ENCODE measurements at regions not wholly inside any gene's neighbourhood (a gene's known extent, or its start where the extent isn't known, plus 50 kb on each side); places are given as distances from the start of the nearest gene placed in this dataset.

- Histone ChIP-seq H3K9me3 (ENCODE audit: control insufficient read depth in 2 of 2, insufficient read depth in 1 of 2, low read depth in 1 of 2, low read length in 1 of 2) (peaks cover 0 to 12% of the 10 kb centered on the region in 2 donors), H3K36me3 (ENCODE audit: control insufficient read depth in 3 of 3, insufficient read depth in 2 of 3, low read depth in 1 of 3, low read length in 3 of 3) (peaks cover 0 to 11% (median 0%) of the 10 kb centered on the region in 3 donors), H3K27me3 (ENCODE audit: control insufficient read depth in 3 of 3, insufficient read depth in 3 of 3, low read length in 3 of 3) (no peaks in the 10 kb centered on the region), H3K4me1 (ENCODE audit: control insufficient read depth in 3 of 3, insufficient read depth in 2 of 3, low read depth in 1 of 3, low read length in 2 of 3) (peaks cover 0 to 27% (median 0%) of the 10 kb centered on the region in 3 donors), H3K27ac (ENCODE audit: low read depth in 1 of 3, low read length in 2 of 3) (no peak overlapping the region), H3K4me3 (ENCODE audit: low read depth in 1 of 3, low read length in 3 of 3) (no peak overlapping the region)
- no peak for DNase-seq
- WGBS, 3 donors, result 81 to 91% (median 87%) methylated on average over 10 of the region's 10 CpGs
- no peak for FAIRE-seq
Observed at GRCh38 chr22:27660306-27660705, 141.2 kb downstream of the MN1 start.

- peak overlapping the region in 1 of 3 donors; percentile 71 for H3K27ac ChIP-seq (ENCODE audit: low read depth in 1 of 3, low read length in 2 of 3)
- no peak for FAIRE-seq
- peaks cover 0 to 11% (median 0%) of the 10 kb centered on the region in 3 donors for H3K36me3 ChIP-seq (ENCODE audit: control insufficient read depth in 3 of 3, insufficient read depth in 2 of 3, low read depth in 1 of 3, low read length in 3 of 3)
- peaks cover 0 to 5% of the 10 kb centered on the region in 2 donors for H3K9me3 ChIP-seq (ENCODE audit: control insufficient read depth in 2 of 2, insufficient read depth in 1 of 2, low read depth in 1 of 2, low read length in 1 of 2)
- WGBS, 3 donors, result 26 to 49% (median 34%) methylated on average over 12 to 13 of the region's 13 CpGs
- H3K4me1 ChIP-seq (ENCODE audit: control insufficient read depth in 3 of 3, insufficient read depth in 2 of 3, low read depth in 1 of 3, low read length in 2 of 3), result peaks cover 0 to 23% (median 0%) of the 10 kb centered on the region in 3 donors
- DNase-seq, result peak; percentile 21 to 48
- H3K4me3 ChIP-seq (ENCODE audit: low read depth in 1 of 3, low read length in 3 of 3), result no peak overlapping the region
- H3K27me3 ChIP-seq (ENCODE audit: control insufficient read depth in 3 of 3, insufficient read depth in 3 of 3, low read length in 3 of 3), result no peaks in the 10 kb centered on the region
Observed at GRCh38 chr22:27662359-27663301, 138.9 kb downstream of the MN1 start.

GRCh38 chr22:27663812-27664211 lies 137.7 kb downstream of the MN1 start:
- Histone ChIP-seq H3K36me3 (ENCODE audit: control insufficient read depth in 3 of 3, insufficient read depth in 2 of 3, low read depth in 1 of 3, low read length in 3 of 3) (peaks cover 0 to 11% (median 0%) of the 10 kb centered on the region in 3 donors), H3K27ac (ENCODE audit: low read depth in 1 of 3, low read length in 2 of 3) (no peak overlapping the region)
- no peak for FAIRE-seq

GRCh38 chr22:27666272-27666997 lies 135.1 kb downstream of the MN1 start:
- Histone ChIP-seq H3K27ac (ENCODE audit: low read depth in 1 of 3, low read length in 2 of 3) (no peak overlapping the region), H3K4me3 (ENCODE audit: low read depth in 1 of 3, low read length in 3 of 3) (no peak overlapping the region), H3K4me1 (ENCODE audit: control insufficient read depth in 3 of 3, insufficient read depth in 2 of 3, low read depth in 1 of 3, low read length in 2 of 3) (peaks cover 0 to 53% (median 0%) of the 10 kb centered on the region in 3 donors), H3K9me3 (ENCODE audit: control insufficient read depth in 2 of 2, insufficient read depth in 1 of 2, low read depth in 1 of 2, low read length in 1 of 2) (peaks cover 0 to 5% of the 10 kb centered on the region in 2 donors), H3K27me3 (ENCODE audit: control insufficient read depth in 3 of 3, insufficient read depth in 3 of 3, low read length in 3 of 3) (no peaks in the 10 kb centered on the region), H3K36me3 (ENCODE audit: control insufficient read depth in 3 of 3, insufficient read depth in 2 of 3, low read depth in 1 of 3, low read length in 3 of 3) (peaks cover 0 to 2% (median 0%) of the 10 kb centered on the region in 3 donors)
- 71 to 89% (median 81%) methylated on average over 4 of the region's 4 CpGs for WGBS, 3 donors
- no peak for FAIRE-seq
- no peak for DNase-seq

More at GRCh38 chr22:27663812-27664211, 137.7 kb downstream of the MN1 start:
- H3K4me3 ChIP-seq (ENCODE audit: low read depth in 1 of 3, low read length in 3 of 3), result no peak overlapping the region
- H3K4me1 ChIP-seq (ENCODE audit: control insufficient read depth in 3 of 3, insufficient read depth in 2 of 3, low read depth in 1 of 3, low read length in 2 of 3), result peaks cover 0 to 28% (median 0%) of the 10 kb centered on the region in 3 donors
- WGBS, 3 donors, result 45 to 50% (median 48%) methylated on average over 5 of the region's 5 CpGs
- no peak for DNase-seq
- no peaks in the 10 kb centered on the region for H3K27me3 ChIP-seq (ENCODE audit: control insufficient read depth in 3 of 3, insufficient read depth in 3 of 3, low read length in 3 of 3)
- H3K9me3 ChIP-seq (ENCODE audit: control insufficient read depth in 2 of 2, insufficient read depth in 1 of 2, low read depth in 1 of 2, low read length in 1 of 2), result peaks cover 0 to 5% of the 10 kb centered on the region in 2 donors

GRCh38 chr22:27667121-27667843 lies 134.3 kb downstream of the MN1 start:
- Histone ChIP-seq H3K27ac (ENCODE audit: low read depth in 1 of 3, low read length in 2 of 3) (no peak overlapping the region), H3K27me3 (ENCODE audit: control insufficient read depth in 3 of 3, insufficient read depth in 3 of 3, low read length in 3 of 3) (no peaks in the 10 kb centered on the region), H3K36me3 (ENCODE audit: control insufficient read depth in 3 of 3, insufficient read depth in 2 of 3, low read depth in 1 of 3, low read length in 3 of 3) (no peaks in the 10 kb centered on the region), H3K4me1 (ENCODE audit: control insufficient read depth in 3 of 3, insufficient read depth in 2 of 3, low read depth in 1 of 3, low read length in 2 of 3) (peaks cover 0 to 55% (median 0%) of the 10 kb centered on the region in 3 donors), H3K4me3 (ENCODE audit: low read depth in 1 of 3, low read length in 3 of 3) (no peak overlapping the region), H3K9me3 (ENCODE audit: control insufficient read depth in 2 of 2, insufficient read depth in 1 of 2, low read depth in 1 of 2, low read length in 1 of 2) (peaks cover 0 to 5% of the 10 kb centered on the region in 2 donors)
- FAIRE-seq (no peak), DNase-seq (no peak)
- 61 to 79% (median 75%) methylated on average over 15 to 16 of the region's 16 CpGs for WGBS, 3 donors

GRCh38 chr22:27668828-27669797 lies 132.4 kb downstream of the MN1 start:
- Histone ChIP-seq H3K36me3 (ENCODE audit: control insufficient read depth in 3 of 3, insufficient read depth in 2 of 3, low read depth in 1 of 3, low read length in 3 of 3) (no peaks in the 10 kb centered on the region), H3K4me1 (ENCODE audit: control insufficient read depth in 3 of 3, insufficient read depth in 2 of 3, low read depth in 1 of 3, low read length in 2 of 3) (peaks cover 0 to 44% (median 0%) of the 10 kb centered on the region in 3 donors), H3K4me3 (ENCODE audit: low read depth in 1 of 3, low read length in 3 of 3) (no peak overlapping the region), H3K9me3 (ENCODE audit: control insufficient read depth in 2 of 2, insufficient read depth in 1 of 2, low read depth in 1 of 2, low read length in 1 of 2) (peaks cover 0 to 5% of the 10 kb centered on the region in 2 donors), H3K27me3 (ENCODE audit: control insufficient read depth in 3 of 3, insufficient read depth in 3 of 3, low read length in 3 of 3) (no peaks in the 10 kb centered on the region), H3K27ac (ENCODE audit: low read depth in 1 of 3, low read length in 2 of 3) (peak overlapping the region in 2 of 3 donors; percentile 33 to 96)
- WGBS, 3 donors, result 21 to 35% (median 33%) methylated on average over 7 of the region's 7 CpGs
- FAIRE-seq (no peak), DNase-seq (peak; percentile 52 to 97)

- Histone ChIP-seq H3K27ac (ENCODE audit: low read depth in 1 of 3, low read length in 2 of 3) (peak overlapping the region in 2 of 3 donors; percentile 17 to 96), H3K27me3 (ENCODE audit: control insufficient read depth in 3 of 3, insufficient read depth in 3 of 3, low read length in 3 of 3) (no peaks in the 10 kb centered on the region), H3K4me1 (ENCODE audit: control insufficient read depth in 3 of 3, insufficient read depth in 2 of 3, low read depth in 1 of 3, low read length in 2 of 3) (peaks cover 0 to 42% (median 0%) of the 10 kb centered on the region in 3 donors), H3K4me3 (ENCODE audit: low read depth in 1 of 3, low read length in 3 of 3) (no peak overlapping the region), H3K36me3 (ENCODE audit: control insufficient read depth in 3 of 3, insufficient read depth in 2 of 3, low read depth in 1 of 3, low read length in 3 of 3) (no peaks in the 10 kb centered on the region), H3K9me3 (ENCODE audit: control insufficient read depth in 2 of 2, insufficient read depth in 1 of 2, low read depth in 1 of 2, low read length in 1 of 2) (peaks cover 0 to 5% of the 10 kb centered on the region in 2 donors)
- 29 to 38% (median 30%) methylated on average over 13 of the region's 13 CpGs for WGBS, 3 donors
- FAIRE-seq, result no peak
- peak in 1 of 2 donors; percentile 61 for DNase-seq
Observed at GRCh38 chr22:27669798-27670599, 131.6 kb downstream of the MN1 start.
